Posterior cingulate gyrus (tissue), 11 donors: ENCODE measurements at regions not wholly inside any gene's neighbourhood (a gene's known extent, or its start where the extent isn't known, plus 50 kb on each side); places are given as distances from the start of the nearest gene placed in this dataset.

Source experiments
- DNase-seq, 10 donors: peaks; one replicate each; pipeline versions ENCODE4 v3.0.0 to v3.0.0-alpha.2; 2020 to 2021; ENCODE audit warnings: mixed read lengths in 3 of 10
- intact Hi-C: fragments of 100-400 bp; cut with DNase I; formaldehyde crosslinking; loops from one replicate; pipeline ENCODE4 v1.15.1; 2023

DNA sequence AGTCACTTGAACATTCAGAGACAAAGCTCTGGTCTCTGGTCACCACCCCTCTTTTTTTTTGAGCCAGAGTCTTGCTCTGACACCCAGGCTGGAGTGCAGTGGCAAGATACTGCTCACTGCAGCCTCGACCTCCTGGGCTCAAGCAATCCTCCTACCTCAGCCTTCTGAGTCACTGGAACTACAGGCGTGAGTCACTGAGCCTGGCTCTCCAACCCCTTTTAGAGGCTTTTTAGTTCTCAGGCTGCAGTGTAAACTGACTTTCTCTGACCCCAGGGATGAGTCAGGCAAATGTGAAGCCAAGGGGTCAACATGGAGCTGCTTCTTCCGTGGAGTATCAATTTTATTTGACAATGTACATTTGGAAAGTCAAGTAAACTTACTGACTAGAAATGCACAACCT, 229.2 kb downstream of the PTTG2 start:
- intact Hi-C loops = no loop called here
- no peak for DNase-seq

DNA sequence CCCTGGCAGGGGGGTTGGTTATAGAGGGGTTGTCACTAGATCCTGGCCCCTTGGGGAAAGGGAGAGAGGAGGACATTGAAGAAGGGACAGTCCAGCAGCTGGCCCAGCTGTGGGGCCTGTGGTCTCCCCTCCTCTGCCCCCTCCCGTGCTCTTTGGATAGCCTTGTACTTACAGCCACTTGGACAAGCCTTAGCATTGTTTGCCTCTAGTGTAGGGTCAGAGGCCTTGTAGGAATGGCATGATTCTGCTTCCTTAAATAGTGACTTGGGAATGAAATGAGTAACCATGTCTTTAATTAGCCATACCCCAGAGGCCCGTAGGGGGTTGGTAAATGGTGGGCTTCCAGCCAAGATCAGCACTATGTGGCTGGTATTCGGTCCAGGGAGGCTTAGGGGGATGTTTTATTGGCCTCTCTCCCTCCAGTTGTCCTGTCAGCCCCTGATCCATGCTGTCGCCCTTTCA, 230.6 kb downstream of the PTTG2 start:
- DNase-seq = peak in 1 of 10 donors; percentile 24
- intact Hi-C loops = no loop called here

DNA sequence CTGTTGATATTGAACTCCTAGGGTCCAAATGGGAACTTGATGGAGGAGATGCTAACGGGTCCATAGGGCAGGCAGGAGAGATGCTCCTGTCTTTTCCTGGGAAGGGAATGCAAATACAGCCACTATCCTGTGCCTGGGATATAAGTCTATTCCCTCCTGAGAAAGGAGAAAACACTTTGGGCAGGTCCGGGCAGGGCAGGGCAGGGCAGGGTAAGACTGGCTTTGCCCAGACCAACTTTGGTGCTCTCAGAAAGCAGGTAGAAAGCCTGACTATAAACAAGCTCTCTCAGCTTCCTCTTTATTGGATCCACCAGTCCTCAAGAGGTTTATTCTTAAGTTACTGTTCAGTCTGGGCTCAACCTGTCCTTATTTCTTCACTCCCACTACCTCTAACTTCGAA, 232.3 kb downstream of the PTTG2 start:
- intact Hi-C loops = no loop called here
- DNase-seq = peak in 1 of 10 donors; percentile 22

DNA sequence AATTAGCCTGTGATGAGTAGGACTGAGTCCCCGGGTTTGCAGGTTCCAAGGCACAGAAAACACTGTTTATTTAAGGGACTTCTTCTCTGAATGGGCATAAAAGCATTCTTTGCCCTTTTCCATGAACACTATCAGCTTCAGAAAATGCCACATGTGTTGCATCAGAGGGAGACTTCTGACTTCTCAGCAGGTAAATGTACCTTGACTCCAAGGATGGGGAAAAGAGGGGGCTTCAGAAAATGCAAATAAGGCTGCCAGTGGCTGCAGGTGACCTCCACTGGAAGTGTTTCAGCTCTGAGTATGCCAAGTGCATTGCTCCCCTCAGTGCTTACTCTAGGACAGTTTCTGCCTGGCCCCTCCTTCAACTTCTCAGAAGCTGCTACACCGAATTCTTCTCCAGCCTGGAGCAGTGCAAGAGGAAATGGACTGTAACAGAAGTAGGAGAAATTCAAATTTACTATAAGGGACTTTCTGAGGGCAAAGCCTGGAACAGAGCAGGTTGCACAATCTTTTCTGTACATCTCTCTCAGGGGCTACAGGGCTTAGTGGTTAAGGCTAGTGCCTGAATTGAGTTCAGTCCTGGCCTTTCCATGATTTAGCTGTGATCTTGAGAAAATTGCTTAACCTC, 233.2 kb downstream of the PTTG2 start:
- DNase-seq = no peak

DNA sequence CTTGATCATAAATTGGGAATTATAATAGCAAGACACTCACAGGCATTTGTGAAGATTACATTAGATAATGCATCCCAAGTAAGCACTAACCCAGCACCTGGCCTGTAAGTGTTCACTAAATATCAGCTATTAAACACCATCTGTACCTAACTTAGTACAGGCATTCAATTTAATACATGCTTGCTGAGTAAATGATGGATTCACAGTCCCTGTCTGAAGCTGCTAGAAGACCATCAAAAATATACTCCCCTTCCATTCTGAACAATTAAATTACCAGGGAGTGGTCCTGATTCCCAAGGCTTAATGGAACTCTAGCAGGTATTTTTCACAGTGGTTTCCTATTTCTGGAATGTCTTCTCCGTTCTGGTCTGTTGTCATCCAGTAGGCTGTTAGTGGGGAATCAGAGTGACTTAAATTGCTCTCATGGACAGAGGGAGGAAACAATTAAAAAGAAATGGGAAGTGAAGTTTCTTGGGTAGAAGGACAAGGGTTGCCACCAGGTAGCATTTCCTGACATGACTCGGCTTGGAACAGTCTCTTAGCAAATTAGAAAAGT, 233.9 kb downstream of the PTTG2 start:
- intact Hi-C loops = no loop called here

More for the DNA sequence above, 233.2 kb downstream of the PTTG2 start:
- intact Hi-C loops = no loop called here

DNA sequence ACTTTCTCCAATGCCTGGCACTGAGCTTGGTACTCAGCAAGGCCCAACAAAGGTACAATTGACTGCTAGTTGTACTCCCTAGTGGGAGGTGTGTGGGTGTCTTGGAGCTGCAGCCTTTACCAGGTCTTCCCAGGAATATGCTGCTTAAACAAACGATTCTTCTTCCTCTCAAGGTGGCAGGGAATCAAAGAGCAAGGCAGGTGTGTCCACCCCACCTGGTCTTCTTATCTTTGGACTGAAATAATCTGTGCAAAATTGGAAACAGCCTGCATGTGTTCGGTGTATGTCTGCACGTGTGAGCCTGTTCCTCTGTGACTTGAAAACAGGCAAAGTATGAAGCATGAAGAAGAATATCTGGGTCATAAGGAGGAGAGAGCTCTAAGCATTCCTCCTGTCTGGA, 235.3 kb downstream of the PTTG2 start:
- no peak for DNase-seq
- intact Hi-C loops = no loop called here

More for the DNA sequence above, 233.9 kb downstream of the PTTG2 start:
- no peak for DNase-seq

DNA sequence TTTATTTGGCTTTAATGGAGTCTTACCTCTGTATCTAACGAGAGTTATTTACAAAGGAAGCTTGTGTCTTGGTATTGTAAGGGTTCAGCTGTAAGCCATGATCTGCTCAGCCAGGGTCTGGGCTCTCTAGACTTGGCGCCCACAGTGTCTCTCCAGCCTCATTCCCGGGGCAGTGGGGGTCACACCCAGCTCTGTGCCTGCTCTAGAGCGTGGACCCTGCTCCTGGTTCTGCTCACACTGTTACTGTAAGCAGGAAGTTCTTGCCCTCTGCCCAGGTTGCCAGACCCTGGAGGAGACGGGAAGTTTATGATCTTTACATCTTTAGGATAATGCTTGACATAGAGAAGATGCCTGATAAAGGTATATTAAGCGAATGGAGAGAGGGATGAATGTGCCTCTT, 235.7 kb downstream of the PTTG2 start:
- DNase-seq = no peak
- intact Hi-C loops = no loop called here

DNA sequence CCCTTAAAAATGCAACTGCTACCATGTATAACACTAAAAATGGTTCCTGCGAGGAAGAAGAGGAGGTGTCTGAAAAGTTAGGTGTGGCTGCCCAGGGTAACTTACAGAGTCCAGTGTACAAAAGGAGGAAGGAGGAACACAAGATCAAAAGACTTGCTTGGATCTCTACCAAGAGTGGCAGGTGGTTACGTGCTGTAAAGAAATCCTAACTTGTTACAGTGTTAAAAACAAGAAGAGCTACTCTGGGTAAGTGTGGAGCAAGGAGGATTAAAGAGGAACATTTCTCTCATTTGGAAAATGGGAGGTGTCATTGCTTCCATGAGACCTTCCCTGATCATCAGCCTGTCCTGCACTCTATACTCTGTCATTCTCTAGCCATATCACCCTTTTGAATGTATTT, 242.0 kb downstream of the PTTG2 start:
- DNase-seq = no peak
- intact Hi-C loops = no loop called here

DNA sequence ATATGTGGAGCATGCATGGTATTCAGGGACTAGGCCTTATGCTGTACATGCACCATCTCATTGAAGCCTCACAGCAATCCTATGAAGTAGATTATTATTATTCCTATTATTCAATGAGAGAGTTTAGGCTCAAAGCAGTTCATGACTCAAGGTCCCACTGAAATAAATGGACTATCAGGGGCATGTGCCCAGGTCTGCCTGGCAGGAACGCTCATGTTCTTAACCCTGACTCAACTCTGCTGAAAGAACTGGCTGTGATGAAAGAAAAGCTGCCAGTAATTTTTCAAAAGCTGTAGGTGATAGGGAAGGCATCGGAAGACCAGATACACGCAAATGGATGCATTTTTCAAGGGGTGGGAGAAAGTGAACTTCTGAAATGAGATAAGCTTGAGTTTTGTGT, 243.4 kb downstream of the PTTG2 start:
- intact Hi-C loops = no loop called here
- DNase-seq = no peak

DNA sequence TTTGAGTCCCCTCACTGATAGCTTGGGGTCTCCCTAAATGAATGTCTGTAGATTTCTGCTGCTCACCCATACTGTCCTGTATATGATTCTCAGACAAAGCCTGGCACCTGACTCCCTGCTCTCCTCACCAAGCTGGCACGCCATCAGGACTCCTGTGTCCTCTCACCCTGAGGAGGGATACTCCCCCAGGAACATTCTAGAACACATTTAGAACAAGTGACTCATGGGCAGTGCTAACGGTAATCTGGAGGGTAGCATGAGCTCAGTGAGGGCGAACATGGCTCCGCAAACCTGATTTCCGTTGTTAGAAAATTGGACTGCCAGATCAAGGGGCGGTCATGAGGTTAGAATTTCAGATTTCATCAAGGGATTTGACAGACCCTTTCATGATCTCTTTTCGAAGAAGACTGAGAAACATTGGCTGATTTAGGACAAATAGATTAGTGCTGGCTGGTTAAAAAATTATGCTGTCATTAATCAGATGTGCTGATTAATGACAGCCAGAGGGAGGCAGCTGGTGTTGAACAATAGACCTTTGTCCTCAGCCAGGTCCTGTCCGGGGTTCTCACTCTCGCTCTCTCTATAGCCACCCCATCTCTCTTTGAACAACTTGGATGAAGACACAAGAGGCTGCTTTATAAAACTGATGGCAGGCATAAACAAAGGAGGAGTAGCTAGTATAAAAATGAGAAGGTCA, 244.3 kb downstream of the PTTG2 start:
- peak in 1 of 10 donors; percentile 46 for DNase-seq
- intact Hi-C loops = no loop called here

DNA sequence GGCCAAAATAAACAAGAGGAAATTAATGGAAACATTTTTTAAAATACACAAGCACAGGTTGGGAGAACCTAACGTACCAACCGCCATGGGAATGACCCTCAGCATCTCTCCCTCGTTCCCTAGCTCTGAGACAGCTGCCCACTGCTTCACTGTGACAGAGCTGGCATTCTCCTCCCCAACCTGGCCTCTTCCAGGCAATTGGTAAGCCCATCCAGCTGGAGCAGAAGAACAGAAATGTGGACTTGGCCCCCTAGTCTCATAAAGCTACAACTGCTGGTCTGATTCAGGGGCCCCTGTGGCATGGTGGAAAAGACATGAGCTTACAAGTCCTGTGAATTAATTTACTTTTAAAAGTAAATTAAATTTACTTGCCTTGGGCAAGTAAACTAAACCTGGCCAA, 245.1 kb downstream of the PTTG2 start:
- intact Hi-C loops = no loop called here

DNA sequence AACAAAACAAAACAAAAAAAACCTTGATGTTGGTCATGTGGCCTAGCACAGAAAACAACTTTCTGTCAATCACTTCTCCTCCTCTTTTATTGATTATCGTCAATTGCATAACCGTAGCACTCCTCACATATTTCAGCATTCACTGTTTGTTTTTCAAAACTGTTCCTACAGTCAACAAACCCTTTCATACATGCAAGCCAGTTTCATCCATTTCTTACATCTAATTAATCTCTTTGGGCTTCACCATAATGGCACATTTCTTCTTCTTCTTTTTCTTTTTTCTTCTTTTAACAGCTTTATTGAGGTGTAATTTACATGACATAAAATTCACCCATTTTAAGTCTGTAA, 246.9 kb downstream of the PTTG2 start:
- intact Hi-C loops = no loop called here
- no peak for DNase-seq

More for the DNA sequence above, 245.1 kb downstream of the PTTG2 start:
- no peak for DNase-seq

DNA sequence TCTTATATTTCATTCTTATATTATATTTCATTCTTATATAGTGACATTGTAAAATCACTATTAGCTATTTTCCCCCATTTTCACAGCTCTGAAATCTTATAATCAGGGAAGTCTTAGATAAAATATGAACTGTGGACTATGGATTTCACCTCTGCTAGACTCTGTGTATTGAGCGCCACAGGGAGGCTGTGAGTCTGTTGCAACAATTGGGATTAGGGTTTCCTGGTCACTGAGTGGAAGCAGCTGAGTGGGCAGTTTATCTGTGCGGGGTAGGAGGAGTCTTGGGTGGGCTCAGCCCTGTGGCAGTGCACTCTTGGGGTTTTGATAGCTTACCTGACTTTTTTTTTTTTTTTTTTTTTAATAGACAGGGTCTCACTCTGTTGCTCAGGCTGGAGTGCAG, 249.5 kb downstream of the PTTG2 start:
- intact Hi-C loops = no loop called here
- no peak for DNase-seq

DNA sequence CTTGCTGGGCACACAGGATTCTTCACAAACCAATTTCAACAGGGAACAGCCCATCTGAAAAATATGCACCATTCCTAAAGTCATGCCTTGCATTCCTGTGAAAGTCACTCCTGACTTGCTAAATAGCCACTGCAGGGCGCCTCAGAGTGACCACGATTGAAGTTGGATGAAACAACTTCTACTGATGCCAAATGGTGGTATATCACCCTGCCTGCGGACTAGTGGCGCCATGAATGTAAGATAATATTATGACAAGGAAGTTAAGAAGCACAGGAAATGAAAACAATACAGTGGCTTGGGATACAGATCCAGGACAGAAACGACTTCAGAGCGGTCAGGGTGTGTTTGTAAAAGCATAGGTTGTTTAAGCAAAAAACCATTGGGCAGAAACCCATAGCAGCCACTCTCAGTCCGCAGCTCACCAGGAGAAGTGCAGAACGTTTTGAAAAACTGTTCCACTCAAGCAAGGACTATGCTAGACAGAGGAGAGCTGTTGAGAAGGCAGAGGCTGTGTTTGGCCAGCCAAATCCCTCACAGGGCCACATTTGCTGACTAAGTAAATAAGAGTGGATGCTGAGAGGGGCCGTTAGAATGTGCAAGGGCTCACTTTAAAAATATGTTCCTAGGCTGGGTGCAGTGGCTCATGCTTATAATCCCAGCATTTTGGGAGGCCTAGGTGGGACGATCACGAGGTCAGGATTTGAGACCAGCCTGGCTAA, 250.4 kb downstream of the PTTG2 start:
- DNase-seq = no peak
- intact Hi-C loops = no loop called here

DNA sequence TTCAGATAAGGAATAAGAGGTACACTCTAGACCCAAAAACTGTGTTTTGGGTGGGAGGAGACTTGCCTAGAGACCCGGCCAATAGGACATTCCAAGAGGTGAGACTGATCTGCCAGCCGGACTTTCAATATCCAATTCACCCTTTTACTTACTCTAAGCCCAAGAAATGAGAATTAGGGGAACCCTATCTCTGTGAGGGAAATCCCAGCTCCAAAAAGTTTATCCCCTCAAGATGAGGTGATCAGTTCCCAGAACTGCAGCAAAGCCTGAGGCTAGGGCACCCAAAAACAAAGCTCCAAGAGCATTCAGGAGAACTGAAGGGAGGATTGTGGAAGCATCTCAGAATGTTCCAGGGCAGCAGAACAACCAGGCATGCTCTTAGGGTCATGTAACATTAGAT, 251.7 kb downstream of the PTTG2 start:
- intact Hi-C loops = no loop called here

DNA sequence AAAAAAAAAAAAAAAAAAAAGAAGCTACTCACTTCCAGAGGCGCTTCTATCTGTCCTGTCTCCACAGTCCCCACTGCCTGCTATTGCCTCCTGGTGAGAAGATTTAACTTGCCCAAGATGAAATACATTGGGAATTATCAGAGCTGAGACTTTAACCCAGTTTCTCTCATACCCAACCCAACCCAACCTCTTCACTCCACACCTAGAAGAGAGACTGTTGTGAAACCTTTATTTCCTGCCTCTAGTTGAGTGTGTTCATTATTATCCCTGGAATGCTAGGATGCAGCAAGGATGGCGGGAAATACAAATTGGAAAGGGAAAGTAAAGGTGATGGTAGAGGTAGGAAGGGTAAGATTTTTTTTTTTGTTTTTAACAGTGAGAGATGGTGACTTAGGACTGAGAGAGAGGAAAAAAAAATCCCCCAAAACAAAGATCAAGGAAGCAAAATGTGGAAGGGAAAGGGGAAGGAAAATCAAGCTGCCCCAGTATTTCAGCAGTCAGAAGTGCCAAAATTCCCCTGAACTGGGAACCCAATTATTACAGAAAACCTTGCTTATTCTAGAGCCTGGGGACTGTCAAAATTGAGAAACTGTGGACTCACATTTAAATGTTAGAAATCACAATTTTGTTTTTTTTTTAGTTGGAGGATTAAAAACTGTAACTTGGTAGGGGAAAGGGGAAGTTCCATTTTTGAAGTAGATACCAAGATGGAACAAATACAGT, 253.0 kb downstream of the PTTG2 start:
- DNase-seq = no peak
- intact Hi-C loops = no loop called here

More for the DNA sequence above, 251.7 kb downstream of the PTTG2 start:
- DNase-seq = no peak

DNA sequence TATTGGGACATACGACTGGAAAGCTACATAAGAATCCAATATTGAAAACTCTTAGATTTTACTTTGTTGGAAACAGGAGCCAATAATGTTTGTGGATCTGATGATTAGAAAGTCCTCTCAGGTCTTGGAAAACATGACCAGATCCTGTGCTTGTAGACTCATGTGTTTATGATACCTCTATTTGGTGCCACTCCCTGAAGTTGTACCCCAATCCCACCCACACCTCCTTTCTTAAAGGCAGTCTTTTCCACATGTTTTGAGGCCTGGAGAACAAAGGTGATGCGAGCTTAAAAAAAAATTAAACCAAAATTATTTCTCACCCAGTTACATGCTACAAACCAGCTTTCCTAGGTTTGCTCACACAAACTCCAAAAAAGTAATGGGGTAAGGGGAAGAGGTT, 262.7 kb downstream of the PTTG2 start:
- intact Hi-C loops = loop anchor here (5.0 kb wide), 1 partner anchor 84 kb away; no protein-coding TSS in a partner anchor
- no peak for DNase-seq

DNA sequence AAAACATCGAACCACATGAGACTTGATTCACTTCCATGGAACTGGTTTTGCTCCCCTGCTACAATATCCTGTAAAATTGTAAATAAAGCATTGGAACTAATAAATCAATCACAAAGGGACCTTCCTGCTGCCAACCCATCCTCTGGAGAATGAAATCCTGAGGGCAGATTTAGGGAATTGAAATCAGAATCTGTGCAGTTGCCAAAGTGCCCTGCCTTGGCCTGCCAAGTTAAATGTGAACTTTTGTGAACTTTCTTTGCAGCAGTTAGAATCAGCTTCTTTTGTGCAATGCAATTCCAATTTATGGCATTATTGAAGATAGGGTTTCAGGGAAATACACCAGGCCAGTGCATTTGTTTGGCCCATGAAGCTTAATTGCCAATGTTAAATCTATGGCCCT, 263.1 kb downstream of the PTTG2 start:
- intact Hi-C loops = loop anchor here (5.0 kb wide), 1 partner anchor 84 kb away; no protein-coding TSS in a partner anchor
- DNase-seq = no peak

DNA sequence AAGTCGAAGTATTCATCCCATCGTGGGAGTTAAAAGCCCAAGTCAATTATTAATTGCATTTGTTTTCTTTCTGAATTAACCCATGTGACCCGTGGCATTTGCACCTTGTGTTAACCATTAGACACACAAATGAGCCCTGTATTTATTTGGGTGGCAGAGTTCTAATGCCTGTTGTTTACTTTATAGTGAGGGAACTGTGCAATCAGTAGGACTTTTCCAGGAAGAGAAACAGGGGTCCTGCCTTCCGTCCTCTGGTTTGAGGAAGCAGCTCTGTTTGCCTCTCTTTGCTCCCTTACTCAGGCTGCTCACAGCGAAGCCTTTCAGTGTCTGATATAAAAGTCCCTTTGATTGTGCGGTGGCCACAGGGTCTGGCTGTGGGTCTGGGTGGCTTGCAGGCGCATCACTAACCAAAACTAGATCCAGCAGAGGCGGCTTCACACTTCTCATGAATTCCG, 263.6 kb downstream of the PTTG2 start:
- intact Hi-C loops = loop anchor here (5.0 kb wide), 1 partner anchor 83 kb away; no protein-coding TSS in a partner anchor
- DNase-seq = peak in 7 of 10 donors; percentile 31 to 93 (median 60)

DNA sequence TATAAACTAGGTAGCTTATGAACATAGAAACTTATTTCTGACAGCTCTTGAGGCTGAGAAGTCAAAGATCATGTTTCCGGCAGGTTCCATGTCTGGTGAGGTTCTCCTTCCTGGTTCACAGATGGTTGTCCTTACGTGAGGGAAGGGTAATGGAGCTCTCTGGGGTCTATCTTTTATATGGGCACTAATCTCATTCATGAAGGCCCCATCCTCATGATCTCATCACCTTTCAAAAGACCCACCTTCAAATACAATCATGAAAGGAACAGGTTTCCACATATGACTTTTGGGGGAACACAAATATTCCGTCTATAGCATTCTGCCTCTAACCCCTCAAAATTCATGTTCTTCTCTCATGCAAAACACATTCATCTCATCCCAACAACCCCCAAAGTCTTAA, 264.7 kb downstream of the PTTG2 start:
- intact Hi-C loops = loop anchor here (5.0 kb wide), 1 partner anchor 82 kb away; no protein-coding TSS in a partner anchor
- no peak for DNase-seq
